Colonic mucosa (tissue), 4 donors: ENCODE measurements at regions not wholly inside any gene's neighbourhood (a gene's known extent, or its start where the extent isn't known, plus 50 kb on each side); places are given as distances from the start of the nearest gene placed in this dataset.

Experiments used
- DNase-seq: peaks from one replicate; pipeline ENCODE4 v3.0.0-alpha.2; 2020
- H3K27ac ChIP-seq: fragments of 200-600 bp; one replicate; pipeline ENCODE4 v1.8.0; 2021
- H3K27me3 ChIP-seq: fragments of 200-600 bp; one replicate; pipeline ENCODE4 v1.8.0; 2021
- H3K36me3 ChIP-seq: fragments of 200-600 bp; one replicate; pipeline ENCODE4 v1.8.0; 2021
- H3K4me1 ChIP-seq: fragments of 200-600 bp; one replicate; pipeline ENCODE4 v1.8.0; 2021; ENCODE audit warnings: mild to moderate bottlenecking
- H3K4me3 ChIP-seq: fragments of 200-600 bp; one replicate; pipeline ENCODE4 v1.8.0; 2021
- H3K9ac ChIP-seq, 2 donors: one replicate each; pipeline ENCODE4 v1.7.0; 2013; ENCODE audit warnings: control low read depth in 2 of 2, low read depth in 2 of 2, low read length in 2 of 2
- H3K9me3 ChIP-seq: fragments of 200-600 bp; one replicate; pipeline ENCODE4 v1.8.0; 2021
- CTCF ChIP-seq: fragments of 200-600 bp; IDR thresholded peaks from one replicate; pipeline ENCODE4 v1.8.0; 2022; ENCODE audit warnings: antibody characterized with exemption, mild to moderate bottlenecking
- intact Hi-C: fragments of 100-400 bp; cut with DNase I; formaldehyde crosslinking; loops from one replicate; pipeline ENCODE4 v1.14.1; 2022
- donor health status: healthy.
- donor health status: DM: no; HTN: no; CAD: no.
- donor health status: DM: no; HTN: no; CAD: no.

DNA sequence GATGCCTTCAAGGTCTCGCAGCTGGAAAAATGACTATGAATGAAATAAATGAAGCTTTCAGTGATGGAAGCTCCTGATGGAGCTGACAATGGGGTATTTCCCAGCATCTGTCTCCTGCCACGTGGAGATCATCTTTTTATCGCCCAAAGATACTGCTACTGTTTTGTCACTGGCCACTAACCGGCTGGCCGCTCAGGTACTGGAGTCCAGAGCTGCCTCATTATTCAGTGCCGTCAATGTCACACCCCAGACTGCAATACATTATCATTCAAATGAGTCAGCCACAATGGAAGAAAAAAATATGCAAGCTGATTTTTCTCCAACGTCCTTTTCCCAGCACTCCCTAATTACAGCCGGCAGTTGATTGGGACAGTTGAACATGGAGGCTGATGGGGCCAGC lies 280.4 kb downstream of the ZSWIM6 start:
- Histone ChIP-seq H3K36me3 (no peaks in the 10 kb centered on the region), H3K27me3 (no peaks in the 10 kb centered on the region), H3K9ac (no peak overlapping the region), H3K4me3 (no peak overlapping the region), H3K9me3 (no peaks in the 10 kb centered on the region), H3K4me1 (no peaks in the 10 kb centered on the region), H3K27ac (no peak overlapping the region)
- TF ChIP-seq CTCF = no peak
- intact Hi-C loops = loop anchor here (10.0 kb wide), 1 partner anchor 58 kb away; no protein-coding TSS in a partner anchor
- no peak for DNase-seq

- Histone ChIP-seq H3K4me3 (no peak overlapping the region), H3K27me3 (no peaks in the 10 kb centered on the region), H3K9me3 (no peaks in the 10 kb centered on the region), H3K27ac (no peak overlapping the region), H3K4me1 (no peaks in the 10 kb centered on the region), H3K9ac (no peak overlapping the region), H3K36me3 (no peaks in the 10 kb centered on the region)
- DNase-seq = no peak
- no peak for TF ChIP-seq CTCF
- intact Hi-C loops = loop anchor here (10.0 kb wide), 1 partner anchor 59 kb away; no protein-coding TSS in a partner anchor
Measured at GRCh38 chr5:61613679-61614078, 281.6 kb downstream of the ZSWIM6 start.

DNA sequence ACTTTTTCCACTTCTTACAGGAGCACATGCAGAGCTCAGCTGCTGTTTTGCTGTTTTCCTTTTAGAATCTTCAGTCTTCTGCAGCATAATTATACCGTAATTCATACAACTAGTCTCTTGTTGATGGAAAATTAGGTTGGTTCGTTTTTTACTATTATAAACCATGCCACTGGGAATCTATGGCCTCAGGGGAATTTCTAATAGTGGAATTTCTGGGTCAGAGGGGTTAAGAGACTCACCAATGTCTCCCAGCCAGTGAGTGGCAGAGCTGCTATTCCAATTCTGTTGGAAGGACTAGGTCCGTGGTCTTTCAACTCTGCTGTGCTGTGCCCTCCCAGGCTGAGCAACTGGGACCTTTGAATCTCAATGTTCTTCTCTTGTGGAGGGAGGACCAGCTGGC lies 282.5 kb downstream of the ZSWIM6 start:
- Histone ChIP-seq H3K9me3 (no peaks in the 10 kb centered on the region), H3K9ac (no peak overlapping the region), H3K4me3 (no peak overlapping the region), H3K27ac (no peak overlapping the region), H3K4me1 (no peaks in the 10 kb centered on the region), H3K36me3 (no peaks in the 10 kb centered on the region), H3K27me3 (no peaks in the 10 kb centered on the region)
- intact Hi-C loops = loop anchor here (10.0 kb wide), 1 partner anchor 60 kb away; no protein-coding TSS in a partner anchor
- TF ChIP-seq CTCF = no peak
- no peak for DNase-seq

GRCh38 chr5:61617039-61617438 lies 285.0 kb downstream of the ZSWIM6 start:
- Histone ChIP-seq H3K9ac (no peak overlapping the region), H3K27ac (no peak overlapping the region), H3K4me1 (no peaks in the 10 kb centered on the region), H3K9me3 (no peaks in the 10 kb centered on the region), H3K4me3 (no peak overlapping the region), H3K36me3 (no peaks in the 10 kb centered on the region), H3K27me3 (no peaks in the 10 kb centered on the region)
- TF ChIP-seq CTCF = no peak
- DNase-seq = no peak
- intact Hi-C loops = loop anchor here (10.0 kb wide), 1 partner anchor 62 kb away; no protein-coding TSS in a partner anchor

DNA sequence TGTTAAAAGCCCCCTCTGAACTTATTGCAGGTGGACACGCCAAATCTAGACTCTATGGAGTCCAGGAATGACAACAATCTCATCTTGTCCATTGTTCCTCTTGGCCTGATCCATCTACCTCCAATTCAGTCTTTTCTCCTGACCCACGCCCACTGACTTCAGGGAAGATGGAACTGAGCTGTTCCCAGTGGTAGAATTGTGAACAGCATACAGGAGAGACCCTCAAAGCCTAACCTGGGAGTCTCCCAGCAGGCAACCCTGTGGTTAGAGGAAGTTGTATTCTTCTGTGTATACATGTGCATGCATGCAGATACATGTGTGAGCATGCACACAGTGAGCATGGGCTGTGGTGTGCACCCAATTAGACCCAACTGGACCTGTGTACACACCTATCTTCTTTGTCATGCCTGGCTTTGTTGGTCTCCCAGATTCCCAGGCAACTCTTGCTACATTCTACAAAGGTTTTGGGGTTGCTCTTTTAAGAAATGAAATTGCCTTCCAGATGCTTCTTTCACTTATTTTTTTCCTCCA lies 286.0 kb downstream of the ZSWIM6 start:
- no peaks in the 10 kb centered on the region for H3K9me3 ChIP-seq
- H3K36me3 ChIP-seq = no peaks in the 10 kb centered on the region
- DNase-seq = no peak
- no peak overlapping the region for H3K27ac ChIP-seq
- H3K27me3 ChIP-seq = no peaks in the 10 kb centered on the region
- no peak for TF ChIP-seq CTCF
- no peak overlapping the region for H3K9ac ChIP-seq
- intact Hi-C loops = loop anchor here (10.0 kb wide), 1 partner anchor 63 kb away; no protein-coding TSS in a partner anchor
- H3K4me1 ChIP-seq = no peaks in the 10 kb centered on the region
- H3K4me3 ChIP-seq = no peak overlapping the region
